ENCODE measurements at regions not wholly inside any gene's neighbourhood (a gene's known extent, or its start where the extent isn't known, plus 50 kb on each side); places are given as distances from the start of the nearest gene placed in this dataset.

DNA sequence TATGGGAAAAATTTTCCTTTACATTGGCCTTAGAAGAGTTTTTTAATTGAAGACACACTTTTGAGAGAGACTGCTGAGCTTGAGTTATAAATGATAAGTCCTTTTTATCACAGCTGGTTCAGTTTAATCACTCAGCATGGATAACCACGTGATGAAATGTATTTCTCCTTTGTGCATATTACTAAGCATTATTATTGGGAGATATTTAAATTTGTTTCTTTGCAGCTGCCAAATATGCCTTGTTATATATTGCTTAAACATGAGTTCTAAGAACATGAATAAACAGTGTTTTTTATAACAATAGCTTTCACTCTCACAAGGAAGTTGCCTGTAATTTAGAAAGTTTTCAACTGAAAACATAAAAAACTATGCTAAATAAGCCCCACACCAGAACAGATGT, 293.5 kb upstream of the LRFN5 start:
- no peak overlapping the region for H3K27ac Mint-ChIP-seq
- peaks cover 0 to 6% of the 10 kb centered on the region in 2 donors for H3K9me3 ChIP-seq (replicated peaks in 1 of 2; ENCODE audit: control insufficient read depth in 1 of 2, insufficient read depth in 1 of 2, low read length in 2 of 2)
- TF ChIP-seq, protein P1, sequence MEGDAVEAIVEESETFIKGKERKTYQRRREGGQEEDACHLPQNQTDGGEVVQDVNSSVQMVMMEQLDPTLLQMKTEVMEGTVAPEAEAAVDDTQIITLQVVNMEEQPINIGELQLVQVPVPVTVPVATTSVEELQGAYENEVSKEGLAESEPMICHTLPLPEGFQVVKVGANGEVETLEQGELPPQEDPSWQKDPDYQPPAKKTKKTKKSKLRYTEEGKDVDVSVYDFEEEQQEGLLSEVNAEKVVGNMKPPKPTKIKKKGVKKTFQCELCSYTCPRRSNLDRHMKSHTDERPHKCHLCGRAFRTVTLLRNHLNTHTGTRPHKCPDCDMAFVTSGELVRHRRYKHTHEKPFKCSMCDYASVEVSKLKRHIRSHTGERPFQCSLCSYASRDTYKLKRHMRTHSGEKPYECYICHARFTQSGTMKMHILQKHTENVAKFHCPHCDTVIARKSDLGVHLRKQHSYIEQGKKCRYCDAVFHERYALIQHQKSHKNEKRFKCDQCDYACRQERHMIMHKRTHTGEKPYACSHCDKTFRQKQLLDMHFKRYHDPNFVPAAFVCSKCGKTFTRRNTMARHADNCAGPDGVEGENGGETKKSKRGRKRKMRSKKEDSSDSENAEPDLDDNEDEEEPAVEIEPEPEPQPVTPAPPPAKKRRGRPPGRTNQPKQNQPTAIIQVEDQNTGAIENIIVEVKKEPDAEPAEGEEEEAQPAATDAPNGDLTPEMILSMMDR (IDR thresholded peaks at IDR 0.05), result no peak
- H3K9ac ChIP-seq (ENCODE audit: insufficient read depth, low read length, poor library complexity, severe bottlenecking), result no peak overlapping the region
- WGBS (ENCODE audit: insufficient coverage), result no CpG with 5 or more reads among the region's 1 CpG
- no peak for DNase-seq
- H3K27me3 Mint-ChIP-seq (ENCODE audit: low read depth in 3 of 3), result no peaks in the 10 kb centered on the region
- H3K4me1 Mint-ChIP-seq, result no peaks in the 10 kb centered on the region
- H3K4me1 ChIP-seq (ENCODE audit: control insufficient read depth in 1 of 2, insufficient read depth in 2 of 2, low read length in 2 of 2), result no peaks in the 10 kb centered on the region
- no peaks in the 10 kb centered on the region for H3K79me2 ChIP-seq (ENCODE audit: insufficient read depth, low read length)
- no peaks in the 10 kb centered on the region for H3K27me3 ChIP-seq (ENCODE audit: control insufficient read depth in 2 of 2, insufficient read depth in 2 of 2, low read length in 2 of 2)
- no peak overlapping the region for H3K4me3 Mint-ChIP-seq
- no peak overlapping the region for H3K4me3 ChIP-seq (replicated peaks in 1 of 3; ENCODE audit: low read depth in 2 of 3, low read length in 3 of 3)
- H3K27ac ChIP-seq (ENCODE audit: low read depth in 1 of 2, low read length in 2 of 2), result no peak overlapping the region
- no peaks in the 10 kb centered on the region for H4K20me1 ChIP-seq (ENCODE audit: insufficient read depth, low read length)
- H3K9me3 Mint-ChIP-seq, result peaks cover 0 to 10% (median 5%) of the 10 kb centered on the region in 7 donors
- no peaks in the 10 kb centered on the region for H3K36me3 ChIP-seq (replicated peaks in 1 of 2; ENCODE audit: control insufficient read depth in 1 of 2, insufficient read depth in 2 of 2, low read length in 2 of 2)
- intact Hi-C loops (cut with micrococcal nuclease), result no loop called here
- H3K4me2 ChIP-seq (replicated peaks; ENCODE audit: extremely low read depth, low read length, poor library complexity, severe bottlenecking), result no peak overlapping the region
- no peak overlapping the region for H2AFZ ChIP-seq (ENCODE audit: insufficient read depth, low read depth, low read length, poor library complexity, severe bottlenecking)
- no peaks in the 10 kb centered on the region for H3K36me3 Mint-ChIP-seq

DNA sequence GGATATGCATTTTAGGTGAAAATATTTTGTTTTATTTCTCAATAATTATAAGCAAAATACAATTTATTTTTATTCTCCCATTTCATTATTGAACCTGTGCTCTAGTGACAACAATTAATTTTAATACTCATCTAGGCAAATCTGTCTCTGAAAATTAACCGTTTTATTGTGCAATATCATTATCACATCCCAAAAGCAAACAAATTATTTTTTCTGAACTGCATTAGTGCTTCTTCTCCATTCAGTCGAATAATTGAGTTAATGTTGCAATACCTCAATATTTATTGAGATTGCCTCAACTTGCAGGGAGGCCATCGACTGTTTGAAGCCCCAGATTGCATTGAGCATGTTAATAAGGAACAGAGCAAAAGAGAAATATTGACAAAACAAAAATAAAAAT, 303.2 kb upstream of the LRFN5 start:
- H3K27me3 Mint-ChIP-seq (ENCODE audit: low read depth in 3 of 3), result no peaks in the 10 kb centered on the region
- H3K9ac ChIP-seq (ENCODE audit: insufficient read depth, low read length, poor library complexity, severe bottlenecking), result no peak overlapping the region
- no peaks in the 10 kb centered on the region for H3K79me2 ChIP-seq (ENCODE audit: insufficient read depth, low read length)
- no peak overlapping the region for H3K4me2 ChIP-seq (replicated peaks; ENCODE audit: extremely low read depth, low read length, poor library complexity, severe bottlenecking)
- WGBS (ENCODE audit: insufficient coverage), result no CpG with 5 or more reads among the region's 3 CpGs
- intact Hi-C loops (cut with micrococcal nuclease), result no loop called here
- H3K36me3 Mint-ChIP-seq, result no peaks in the 10 kb centered on the region
- no peaks in the 10 kb centered on the region for H3K9me3 Mint-ChIP-seq
- H3K4me3 Mint-ChIP-seq, result no peak overlapping the region
- H3K27me3 ChIP-seq (ENCODE audit: control insufficient read depth in 2 of 2, insufficient read depth in 2 of 2, low read length in 2 of 2), result no peaks in the 10 kb centered on the region
- H3K27ac Mint-ChIP-seq, result no peak overlapping the region
- H3K4me1 ChIP-seq (ENCODE audit: control insufficient read depth in 1 of 2, insufficient read depth in 2 of 2, low read length in 2 of 2), result no peaks in the 10 kb centered on the region
- TF ChIP-seq, protein P1 (IDR thresholded peaks at IDR 0.05), result no peak
- no peaks in the 10 kb centered on the region for H3K36me3 ChIP-seq (replicated peaks in 1 of 2; ENCODE audit: control insufficient read depth in 1 of 2, insufficient read depth in 2 of 2, low read length in 2 of 2)
- H3K27ac ChIP-seq (ENCODE audit: low read depth in 1 of 2, low read length in 2 of 2), result no peak overlapping the region
- no peaks in the 10 kb centered on the region for H3K9me3 ChIP-seq (replicated peaks in 1 of 2; ENCODE audit: control insufficient read depth in 1 of 2, insufficient read depth in 1 of 2, low read length in 2 of 2)
- no peaks in the 10 kb centered on the region for H4K20me1 ChIP-seq (ENCODE audit: insufficient read depth, low read length)
- no peak for DNase-seq
- no peaks in the 10 kb centered on the region for H3K4me1 Mint-ChIP-seq
- H3K4me3 ChIP-seq (replicated peaks in 1 of 3; ENCODE audit: low read depth in 2 of 3, low read length in 3 of 3), result no peak overlapping the region
- H2AFZ ChIP-seq (ENCODE audit: insufficient read depth, low read depth, low read length, poor library complexity, severe bottlenecking), result no peak overlapping the region
